Coronary artery (tissue), 2 donors: ENCODE measurements at regions not wholly inside any gene's neighbourhood (a gene's known extent, or its start where the extent isn't known, plus 50 kb on each side); places are given as distances from the start of the nearest gene placed in this dataset.

Experiments used
- DNase-seq: peaks from one replicate; pipeline ENCODE4 v3.0.0-alpha.2; 2017; ENCODE audit warnings: low spot score
- H3K27ac ChIP-seq, 2 donors: fragments of 200-600 bp; sonication (generic); one replicate each; pipeline ENCODE4 v1.5.1; 2016 to 2019
- H3K4me3 ChIP-seq: fragments of 200-600 bp; sonication (generic); 2 replicates; pipeline ENCODE4 v1.5.1; 2016; ENCODE audit warnings: mild to moderate bottlenecking, moderate library complexity
- CTCF ChIP-seq: fragments of 200-600 bp; sonication (generic); IDR thresholded peaks from one replicate; pipeline ENCODE4 v1.5.1; 2019; ENCODE audit warnings: antibody characterized with exemption

GRCh38 chr6:148602136-148602535 lies 144.7 kb upstream of the UST start:
- TF ChIP-seq CTCF = no peak
- no peak overlapping the region for H3K27ac ChIP-seq
- DNase-seq = no peak
- H3K4me3 ChIP-seq = no peak overlapping the region

GRCh38 chr6:148608199-148608951 lies 138.5 kb upstream of the UST start:
- no peak overlapping the region for H3K4me3 ChIP-seq
- no peak for TF ChIP-seq CTCF
- no peak overlapping the region for H3K27ac ChIP-seq
- no peak for DNase-seq

- H3K4me3 ChIP-seq = no peak overlapping the region
- peak; percentile 77 for DNase-seq
- TF ChIP-seq CTCF = no peak
- H3K27ac ChIP-seq = peak overlapping the region; percentile 43 to 47
Observed at GRCh38 chr6:148611213-148611612, 135.6 kb upstream of the UST start.

- TF ChIP-seq CTCF = no peak
- DNase-seq = no peak
- H3K4me3 ChIP-seq = no peak overlapping the region
- H3K27ac ChIP-seq = peak overlapping the region; percentile 43 to 70
Observed at GRCh38 chr6:148612043-148612442, 134.8 kb upstream of the UST start.

GRCh38 chr6:148614602-148615001 lies 132.2 kb upstream of the UST start:
- H3K27ac ChIP-seq = no peak overlapping the region
- no peak overlapping the region for H3K4me3 ChIP-seq
- no peak for DNase-seq
- no peak for TF ChIP-seq CTCF

- no peak overlapping the region for H3K4me3 ChIP-seq
- H3K27ac ChIP-seq = no peak overlapping the region
- no peak for DNase-seq
- no peak for TF ChIP-seq CTCF
Observed at GRCh38 chr6:148616841-148617240, 130.0 kb upstream of the UST start.

- no peak overlapping the region for H3K27ac ChIP-seq
- DNase-seq = no peak
- TF ChIP-seq CTCF = no peak
Observed at GRCh38 chr6:148617530-148617929, 129.3 kb upstream of the UST start.

More at GRCh38 chr6:148617530-148617929, 129.3 kb upstream of the UST start:
- no peak overlapping the region for H3K4me3 ChIP-seq
